HL-60 (cell line): ENCODE measurements at regions not wholly inside any gene's neighbourhood (a gene's known extent, or its start where the extent isn't known, plus 50 kb on each side); places are given as distances from the start of the nearest gene placed in this dataset.

Experiments
- DNase-seq, 2 experiments: peaks; one replicate each; pipeline ENCODE4 v3.0.0-alpha.2; 2010 to 2020; ENCODE audit warnings: low read depth in 1 of 2, low spot score in 1 of 2
- H3K27ac ChIP-seq: fragments of 250-450 bp; sonication (Bioruptor Pico); replicated peaks from 2 replicates; pipeline ENCODE4 v1.5.1; 2020; ENCODE audit warnings: mild to moderate bottlenecking, moderate library complexity
- H3K27me3 ChIP-seq: fragments of 250-450 bp; sonication (Bioruptor Pico); 2 replicates; pipeline ENCODE4 v1.5.1; 2021; ENCODE audit warnings: mild to moderate bottlenecking, moderate library complexity; ENCODE audit not compliant: insufficient read depth, poor library complexity, severe bottlenecking
- H3K4me3 ChIP-seq: replicated peaks from 2 replicates; pipeline ENCODE4 v1.5.1; 2011; ENCODE audit warnings: mild to moderate bottlenecking, control low read depth, low read length; ENCODE audit not compliant: insufficient read depth
- CTCF ChIP-seq: IDR thresholded peaks from one replicate; pipeline ENCODE4 v1.5.1; 2011; ENCODE audit warnings: low read length, control low read depth, inconsistent platforms; ENCODE audit not compliant: insufficient read depth
- GABPA ChIP-seq: IDR thresholded peaks from 2 replicates; pipeline ENCODE4 v1.6.1; 2012; ENCODE audit warnings: low read depth
- POLR2AphosphoS5 ChIP-seq: IDR thresholded peaks from 2 replicates; pipeline ENCODE4 v1.6.1; 2012; ENCODE audit warnings: low read depth
- SPI1 ChIP-seq: IDR thresholded peaks from 2 replicates; pipeline ENCODE4 v1.6.1; 2012; ENCODE audit warnings: low read depth, mild to moderate bottlenecking, borderline replicate concordance
- TF ChIP-seq, protein P1 (sequence below): IDR thresholded peaks from 2 replicates; pipeline ENCODE4 v1.6.1; 2012; ENCODE audit warnings: low read depth; ENCODE audit not compliant: insufficient replicate concordance

- TF ChIP-seq CTCF = no peak
- no peak for TF ChIP-seq GABPA
- TF ChIP-seq SPI1 = no peak
- no peak for TF ChIP-seq POLR2AphosphoS5
- TF ChIP-seq, protein P1, sequence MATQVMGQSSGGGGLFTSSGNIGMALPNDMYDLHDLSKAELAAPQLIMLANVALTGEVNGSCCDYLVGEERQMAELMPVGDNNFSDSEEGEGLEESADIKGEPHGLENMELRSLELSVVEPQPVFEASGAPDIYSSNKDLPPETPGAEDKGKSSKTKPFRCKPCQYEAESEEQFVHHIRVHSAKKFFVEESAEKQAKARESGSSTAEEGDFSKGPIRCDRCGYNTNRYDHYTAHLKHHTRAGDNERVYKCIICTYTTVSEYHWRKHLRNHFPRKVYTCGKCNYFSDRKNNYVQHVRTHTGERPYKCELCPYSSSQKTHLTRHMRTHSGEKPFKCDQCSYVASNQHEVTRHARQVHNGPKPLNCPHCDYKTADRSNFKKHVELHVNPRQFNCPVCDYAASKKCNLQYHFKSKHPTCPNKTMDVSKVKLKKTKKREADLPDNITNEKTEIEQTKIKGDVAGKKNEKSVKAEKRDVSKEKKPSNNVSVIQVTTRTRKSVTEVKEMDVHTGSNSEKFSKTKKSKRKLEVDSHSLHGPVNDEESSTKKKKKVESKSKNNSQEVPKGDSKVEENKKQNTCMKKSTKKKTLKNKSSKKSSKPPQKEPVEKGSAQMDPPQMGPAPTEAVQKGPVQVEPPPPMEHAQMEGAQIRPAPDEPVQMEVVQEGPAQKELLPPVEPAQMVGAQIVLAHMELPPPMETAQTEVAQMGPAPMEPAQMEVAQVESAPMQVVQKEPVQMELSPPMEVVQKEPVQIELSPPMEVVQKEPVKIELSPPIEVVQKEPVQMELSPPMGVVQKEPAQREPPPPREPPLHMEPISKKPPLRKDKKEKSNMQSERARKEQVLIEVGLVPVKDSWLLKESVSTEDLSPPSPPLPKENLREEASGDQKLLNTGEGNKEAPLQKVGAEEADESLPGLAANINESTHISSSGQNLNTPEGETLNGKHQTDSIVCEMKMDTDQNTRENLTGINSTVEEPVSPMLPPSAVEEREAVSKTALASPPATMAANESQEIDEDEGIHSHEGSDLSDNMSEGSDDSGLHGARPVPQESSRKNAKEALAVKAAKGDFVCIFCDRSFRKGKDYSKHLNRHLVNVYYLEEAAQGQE = no peak
- no peak for DNase-seq
- Histone ChIP-seq H3K27me3 (no peaks in the 10 kb centered on the region), H3K27ac (no peak overlapping the region), H3K4me3 (no peak overlapping the region)
These were observed 121.9 kb downstream of the MATN1 start for GRCh38 chr1:30601316-30602085.

GRCh38 chr1:30600706-30601105 is 122.7 kb downstream of the MATN1 start:
- Histone ChIP-seq H3K27me3 (no peaks in the 10 kb centered on the region), H3K27ac (no peak overlapping the region), H3K4me3 (no peak overlapping the region)
- no peak for DNase-seq
- TF ChIP-seq GABPA (no peak), POLR2AphosphoS5 (no peak), CTCF (no peak)

DNA sequence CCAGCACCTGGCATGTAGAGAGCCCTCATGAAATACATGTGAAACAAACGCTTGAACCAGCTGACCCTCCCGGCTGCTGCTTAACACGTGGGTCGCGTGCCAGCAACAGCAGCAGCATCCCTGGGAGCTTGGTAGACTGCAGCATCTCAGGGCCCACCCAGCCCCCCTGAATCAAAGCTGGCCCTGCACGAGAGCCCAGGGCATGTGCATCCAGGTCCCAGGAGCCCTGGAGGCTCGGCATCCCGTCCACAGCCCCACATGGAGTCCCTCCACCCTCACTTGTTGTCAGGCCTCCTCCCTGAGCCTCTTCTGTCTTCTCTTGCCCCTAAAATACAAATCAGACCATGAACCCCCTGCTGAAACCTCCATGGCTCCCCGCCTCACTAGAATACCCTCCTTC is 123.1 kb downstream of the MATN1 start:
- DNase-seq = no peak
- H3K4me3 ChIP-seq = no peak overlapping the region
- H3K27me3 ChIP-seq = no peaks in the 10 kb centered on the region
- TF ChIP-seq, protein P1 = no peak
- TF ChIP-seq POLR2AphosphoS5 (no peak), GABPA (no peak), CTCF (no peak), SPI1 (no peak)
- H3K27ac ChIP-seq = no peak overlapping the region

GRCh38 chr1:30599721-30600120 is 123.7 kb downstream of the MATN1 start:
- TF ChIP-seq CTCF (no peak), SPI1 (no peak), GABPA (no peak), POLR2AphosphoS5 (no peak)
- TF ChIP-seq, protein P1 = no peak
- no peak for DNase-seq
- no peaks in the 10 kb centered on the region for H3K27me3 ChIP-seq
- H3K4me3 ChIP-seq = no peak overlapping the region
- H3K27ac ChIP-seq = no peak overlapping the region
